MV-4-11 (cell line): ENCODE measurements at regions not wholly inside any gene's neighbourhood (a gene's known extent, or its start where the extent isn't known, plus 50 kb on each side); places are given as distances from the start of the nearest gene placed in this dataset.

Experiments used
- DNase-seq: peaks from one replicate; lab custom pipeline; 2025; lab: John Stamatoyannopoulos, UW

- DNase-seq = no peak
Measured at GRCh38 chr13:111394211-111394922, 73.9 kb downstream of the TEX29 start.

GRCh38 chr13:111395511-111396393 lies 75.3 kb downstream of the TEX29 start:
- DNase-seq = no peak

- DNase-seq = no peak
Measured at GRCh38 chr13:111396457-111396856, 76.0 kb downstream of the TEX29 start.

- no peak for DNase-seq
Measured at GRCh38 chr13:111397202-111397880, 76.9 kb downstream of the TEX29 start.

- no peak for DNase-seq
Measured at GRCh38 chr13:111398196-111398595, 77.8 kb downstream of the TEX29 start.

GRCh38 chr13:111398715-111399299 lies 78.4 kb downstream of the TEX29 start:
- DNase-seq = peak; percentile 11

- DNase-seq = no peak
Measured at GRCh38 chr13:111399334-111399733, 78.9 kb downstream of the TEX29 start.

- DNase-seq = no peak
Measured at GRCh38 chr13:111399776-111400538, 79.5 kb downstream of the TEX29 start.

- no peak for DNase-seq
Measured at GRCh38 chr13:111401151-111401550, 80.7 kb downstream of the TEX29 start.

- no peak for DNase-seq
Measured at GRCh38 chr13:111401755-111402154, 81.3 kb downstream of the TEX29 start.

GRCh38 chr13:111402441-111402840 lies 82.0 kb downstream of the TEX29 start:
- no peak for DNase-seq

GRCh38 chr13:111403266-111403665 lies 82.8 kb downstream of the TEX29 start:
- no peak for DNase-seq

GRCh38 chr13:111404746-111405145 lies 84.3 kb downstream of the TEX29 start:
- no peak for DNase-seq

- no peak for DNase-seq
Measured at GRCh38 chr13:111406636-111407035, 86.2 kb downstream of the TEX29 start.

- no peak for DNase-seq
Measured at GRCh38 chr13:111407381-111408131, 87.1 kb downstream of the TEX29 start.

- no peak for DNase-seq
Measured at GRCh38 chr13:111409413-111409812, 89.0 kb downstream of the TEX29 start.

- no peak for DNase-seq
Measured at GRCh38 chr13:111410232-111411021, 90.0 kb downstream of the TEX29 start.

- no peak for DNase-seq
Measured at GRCh38 chr13:111411151-111411858, 90.9 kb downstream of the TEX29 start.

- no peak for DNase-seq
Measured at GRCh38 chr13:111411919-111412650, 91.6 kb downstream of the TEX29 start.
